ENCODE measurements at regions not wholly inside any gene's neighbourhood (a gene's known extent, or its start where the extent isn't known, plus 50 kb on each side); places are given as distances from the start of the nearest gene placed in this dataset.

DNA sequence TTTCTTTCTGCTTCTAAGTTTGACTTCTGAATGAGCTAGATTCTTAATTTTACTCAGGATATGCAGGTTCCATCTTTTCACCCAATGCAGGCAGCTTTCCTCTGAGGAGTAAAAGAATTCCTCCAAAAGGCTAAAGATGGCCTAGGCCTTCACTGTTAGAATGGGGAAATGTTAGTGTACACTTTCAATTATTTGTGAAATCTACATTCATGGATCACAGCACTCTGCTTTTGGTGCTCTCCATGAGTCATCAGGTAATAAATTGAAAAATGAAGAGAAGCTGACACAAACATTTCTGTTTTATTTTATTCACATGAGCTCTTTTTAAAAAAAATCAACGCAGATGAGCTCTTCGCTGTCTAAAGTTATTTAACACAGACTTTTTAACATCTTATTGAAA is 502.5 kb upstream of the GOLIM4 start:
- Histone ChIP-seq H3K36me3 (replicated peaks in 1 of 2) (no peaks in the 10 kb centered on the region), H3K4me1 (replicated peaks in 1 of 2) (no peaks in the 10 kb centered on the region), H3K4me3 (no peak overlapping the region), H3K27ac (no peak overlapping the region), H3K9me3 (replicated peaks in 1 of 3) (no peaks in the 10 kb centered on the region), H3K27me3 (no peaks in the 10 kb centered on the region)
- DNase-seq, result no peak
- WGBS, 4 donors, result 88 to 98% (median 91%) methylated on average over 2 of the region's 2 CpGs
- intact Hi-C loops (cut with DNase I), result no loop called here
- TF ChIP-seq CTCF (IDR thresholded peaks at IDR 0.05) (no peak), POLR2A (IDR thresholded peaks at IDR 0.05) (no peak)

DNA sequence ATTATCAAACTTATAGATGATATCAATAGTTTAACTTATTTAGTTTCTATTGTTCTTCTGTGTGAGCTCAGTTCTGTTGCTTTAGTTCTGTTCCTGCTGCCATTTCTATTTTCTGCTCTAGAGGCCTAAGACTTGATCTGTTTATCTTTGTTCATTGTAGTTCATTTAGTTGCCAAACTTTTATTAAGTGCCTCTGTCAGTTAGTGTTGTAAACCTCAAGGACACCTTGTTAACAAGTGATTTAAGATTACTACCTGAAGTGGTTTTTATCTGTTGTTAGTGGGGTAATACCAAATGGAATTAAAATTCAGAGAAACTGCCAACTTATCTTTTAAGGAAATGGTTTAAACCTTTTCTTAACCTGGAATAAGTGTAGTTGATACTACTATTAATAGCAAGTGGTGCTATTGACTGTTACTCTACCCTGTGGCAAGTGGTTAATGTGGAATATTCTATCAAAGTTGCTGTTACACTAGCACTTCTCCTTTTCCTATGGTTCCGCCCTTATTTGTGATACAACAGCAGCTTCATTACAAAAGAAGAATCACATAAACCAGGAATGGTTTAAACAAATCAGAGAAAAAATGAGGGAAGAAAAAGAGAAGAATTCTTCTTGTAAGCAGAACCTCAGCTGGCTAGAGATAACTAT is 500.6 kb upstream of the GOLIM4 start:
- no peak overlapping the region for H3K4me3 ChIP-seq
- DNase-seq, result no peak
- H3K4me1 ChIP-seq (replicated peaks in 1 of 2), result no peaks in the 10 kb centered on the region
- H3K9me3 ChIP-seq (replicated peaks in 1 of 3), result no peaks in the 10 kb centered on the region
- WGBS, 4 donors, result 73 to 83% (median 81%) methylated on average over 1 of the region's 1 CpG
- TF ChIP-seq POLR2A (IDR thresholded peaks at IDR 0.05), result no peak
- TF ChIP-seq CTCF (IDR thresholded peaks at IDR 0.05), result no peak
- H3K27ac ChIP-seq, result no peak overlapping the region
- intact Hi-C loops (cut with DNase I), result no loop called here
- H3K27me3 ChIP-seq, result no peaks in the 10 kb centered on the region
- H3K36me3 ChIP-seq (replicated peaks in 1 of 2), result no peaks in the 10 kb centered on the region

DNA sequence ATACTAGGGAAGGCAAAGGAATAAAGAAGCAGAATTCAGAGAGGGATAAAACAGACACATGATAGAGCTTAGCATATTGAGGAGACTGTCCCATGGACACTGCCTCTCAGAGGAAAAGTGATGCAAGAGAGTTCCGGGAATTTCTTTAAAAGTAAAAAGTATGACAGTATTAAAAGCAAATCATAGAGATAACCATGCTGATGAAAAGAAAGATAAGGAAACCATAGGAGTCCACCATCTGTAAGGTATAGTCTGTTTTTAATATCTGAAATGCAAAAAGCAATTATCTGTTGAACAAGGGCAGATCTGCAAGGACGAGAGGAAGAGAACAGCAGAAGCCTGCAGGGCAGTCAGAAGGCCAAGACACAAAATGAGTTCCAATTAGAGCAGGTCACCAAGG is 495.9 kb upstream of the GOLIM4 start:
- H3K9me3 ChIP-seq (replicated peaks in 1 of 3), result no peaks in the 10 kb centered on the region
- WGBS, 4 donors, result 52 to 60% (median 53%) methylated on average over 2 of the region's 2 CpGs
- intact Hi-C loops (cut with DNase I), result no loop called here
- no peaks in the 10 kb centered on the region for H3K27me3 ChIP-seq
- TF ChIP-seq CTCF (IDR thresholded peaks at IDR 0.05), result no peak
- no peak for TF ChIP-seq POLR2A (IDR thresholded peaks at IDR 0.05)
- DNase-seq, result no peak
- no peak overlapping the region for H3K4me3 ChIP-seq
- no peaks in the 10 kb centered on the region for H3K4me1 ChIP-seq (replicated peaks in 1 of 2)
- H3K36me3 ChIP-seq (replicated peaks in 1 of 2), result no peaks in the 10 kb centered on the region
- no peak overlapping the region for H3K27ac ChIP-seq

GRCh38 chr3:168589376-168589775 is 493.7 kb upstream of the GOLIM4 start:
- no peaks in the 10 kb centered on the region for H3K27me3 ChIP-seq
- intact Hi-C loops (cut with DNase I), result no loop called here
- no peaks in the 10 kb centered on the region for H3K4me1 ChIP-seq (replicated peaks in 1 of 2)
- WGBS, 4 donors, result 66 to 85% (median 76%) methylated on average over 3 of the region's 3 CpGs
- H3K4me3 ChIP-seq, result no peak overlapping the region
- no peaks in the 10 kb centered on the region for H3K9me3 ChIP-seq (replicated peaks in 1 of 3)
- no peak for DNase-seq
- H3K36me3 ChIP-seq (replicated peaks in 1 of 2), result no peaks in the 10 kb centered on the region
- no peak overlapping the region for H3K27ac ChIP-seq
- no peak for TF ChIP-seq POLR2A (IDR thresholded peaks at IDR 0.05)
- no peak for TF ChIP-seq CTCF (IDR thresholded peaks at IDR 0.05)

All from adrenal gland (tissue), 9 donors.